NCI-H345 treated with DMSO at 0.1 percent for 48 hours (cell line): ENCODE measurements at regions not wholly inside any gene's neighbourhood (a gene's known extent, or its start where the extent isn't known, plus 50 kb on each side); places are given as distances from the start of the nearest gene placed in this dataset.

ENCODE experiments used
- DNase-seq: peaks from one replicate; lab custom pipeline; 2025; ENCODE audit not compliant: unreplicated experiment; lab: John Stamatoyannopoulos, UW

DNA sequence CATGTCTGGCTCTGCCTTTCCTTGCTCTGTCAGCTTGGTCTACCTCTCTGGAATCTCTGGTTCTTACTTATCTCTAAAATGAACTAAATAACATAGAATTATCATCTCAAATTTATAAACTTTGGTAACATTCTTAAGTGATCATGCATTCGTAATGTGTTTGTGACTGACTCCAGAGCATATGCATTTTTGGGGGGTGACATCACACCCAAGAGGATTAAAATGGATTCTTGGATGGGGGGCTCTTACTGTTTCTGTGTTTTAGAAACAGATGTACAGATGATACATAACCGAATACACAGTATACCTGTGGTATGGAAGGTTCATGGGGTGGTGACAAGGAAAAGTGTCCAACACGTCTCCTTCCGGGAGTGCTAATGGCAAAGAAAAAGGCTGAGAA is 1162.1 kb downstream of the VRK1 start:
- no peak for DNase-seq

DNA sequence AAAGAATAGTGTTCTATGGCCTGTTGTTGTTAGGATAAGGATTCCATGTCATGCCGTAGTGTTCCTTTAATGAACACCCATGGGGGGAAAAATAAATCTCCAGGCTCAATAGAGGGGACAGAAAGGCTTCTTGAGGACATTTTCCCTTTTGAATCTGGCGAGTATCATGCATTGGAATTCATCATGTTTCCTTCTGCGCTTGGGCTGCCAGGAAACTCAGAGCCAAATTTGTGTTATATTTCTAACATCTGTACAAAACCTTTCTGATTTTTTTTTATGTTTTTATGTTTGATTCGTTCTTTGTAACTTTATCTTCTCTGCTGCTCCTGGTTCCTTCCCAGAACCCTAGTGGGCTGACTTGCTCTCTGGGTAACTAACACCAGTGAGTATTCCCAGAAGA is 1163.3 kb downstream of the VRK1 start:
- DNase-seq = no peak

DNA sequence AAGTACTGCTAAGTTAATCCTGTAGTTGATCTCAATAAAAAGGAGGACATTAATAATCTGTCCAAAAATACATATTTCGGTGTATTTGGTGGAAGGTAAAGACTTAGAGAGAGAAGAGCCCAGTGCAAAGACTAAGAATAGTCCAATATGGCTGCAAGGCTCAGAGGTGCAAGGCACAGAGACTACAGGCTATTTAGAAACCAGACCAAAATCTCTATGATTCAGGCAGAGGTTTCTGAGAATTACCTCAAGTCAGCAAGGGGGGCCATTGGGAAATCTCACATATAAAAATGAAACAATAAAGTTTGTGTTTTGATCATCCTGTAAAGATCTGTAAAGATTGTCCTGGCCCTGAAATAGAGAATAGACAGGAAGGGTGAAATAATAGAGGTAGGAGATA is 1173.0 kb downstream of the VRK1 start:
- DNase-seq = no peak

DNA sequence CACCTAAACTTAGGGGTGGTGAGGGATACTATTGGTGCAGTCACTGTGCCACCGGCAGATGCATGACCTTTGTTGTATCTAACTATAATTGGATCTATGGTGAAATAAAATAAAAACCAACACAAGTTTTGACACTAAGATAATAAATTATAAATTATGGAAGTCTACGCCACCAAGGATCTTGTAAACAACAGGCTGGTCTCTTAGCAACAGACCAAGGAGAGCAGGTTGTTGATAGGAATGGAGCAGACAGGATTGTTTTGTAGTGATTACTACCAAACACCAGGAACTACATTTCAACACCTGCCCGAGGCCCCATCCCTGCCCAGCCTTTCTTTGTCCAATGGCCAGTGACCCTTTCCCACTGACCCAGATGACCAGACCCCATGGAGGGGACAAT is 1178.0 kb downstream of the VRK1 start:
- no peak for DNase-seq

DNA sequence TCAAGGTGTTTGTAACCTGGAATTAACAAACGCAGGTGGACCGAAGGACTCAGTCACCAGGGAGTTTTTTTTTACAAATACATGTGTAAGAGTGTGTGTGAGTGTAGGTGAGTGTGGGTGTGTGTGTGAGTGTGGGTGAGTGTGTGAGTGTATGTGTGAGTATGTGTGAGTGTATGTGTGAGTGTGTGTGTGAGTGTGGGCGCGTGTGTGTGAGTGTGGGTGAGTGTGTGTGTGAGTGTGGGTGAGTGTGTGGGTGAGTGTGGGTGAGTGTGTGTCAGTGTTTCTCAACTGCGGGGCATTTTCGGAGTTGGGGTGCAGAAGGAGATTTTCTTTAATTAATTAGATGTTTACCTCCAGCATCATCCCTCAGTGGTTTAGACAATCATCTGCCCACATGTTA is 1178.8 kb downstream of the VRK1 start:
- no peak for DNase-seq

DNA sequence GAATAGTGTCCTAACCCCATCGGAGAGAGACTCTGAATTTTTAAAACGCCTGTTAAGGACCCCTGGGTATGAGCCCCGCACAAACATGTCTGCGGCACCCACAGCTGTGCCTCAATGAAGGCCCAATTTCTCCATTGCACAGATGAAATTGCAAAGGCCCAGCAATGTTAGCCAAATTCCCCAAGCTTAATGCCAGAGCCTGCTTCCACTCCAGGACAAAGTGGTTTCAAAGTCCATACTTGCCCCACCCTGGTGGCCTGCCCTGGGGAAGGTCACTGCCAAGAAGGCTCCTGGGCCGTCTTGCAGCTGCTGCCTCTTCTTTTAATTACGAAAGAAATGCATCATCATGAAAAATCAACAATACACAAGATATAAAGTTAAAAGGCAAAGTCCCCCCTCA is 1179.7 kb downstream of the VRK1 start:
- DNase-seq = no peak

DNA sequence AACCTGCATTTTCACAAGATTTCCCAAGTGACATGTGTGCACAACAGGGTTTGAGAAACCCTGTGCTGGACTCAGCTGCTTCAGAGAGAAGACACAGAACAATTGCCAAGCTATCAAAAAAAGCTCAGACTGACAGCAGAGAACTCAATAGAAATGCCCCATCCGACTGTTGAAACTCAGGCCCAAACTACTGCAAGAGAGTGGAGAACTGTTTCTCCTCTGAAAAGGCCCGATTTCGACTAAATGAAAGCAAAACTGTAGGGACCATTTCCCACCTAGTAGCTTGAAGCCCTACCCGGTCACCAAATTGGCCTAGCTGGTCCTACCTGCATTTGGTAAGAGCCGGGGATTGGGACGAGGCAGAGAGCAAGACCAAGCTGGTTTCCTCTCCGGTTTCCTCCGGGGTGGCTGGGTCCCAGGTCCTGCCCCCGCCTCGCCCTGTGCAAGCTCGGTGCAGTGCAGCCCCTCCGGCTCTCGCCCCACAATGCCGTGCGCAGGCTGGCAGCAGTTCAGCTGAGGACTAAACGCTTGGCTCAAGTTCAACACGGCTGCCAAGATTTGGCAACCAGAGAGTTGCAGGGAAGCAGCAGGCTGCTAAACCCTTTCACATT is 1180.6 kb downstream of the VRK1 start:
- peak; percentile 79 for DNase-seq

DNA sequence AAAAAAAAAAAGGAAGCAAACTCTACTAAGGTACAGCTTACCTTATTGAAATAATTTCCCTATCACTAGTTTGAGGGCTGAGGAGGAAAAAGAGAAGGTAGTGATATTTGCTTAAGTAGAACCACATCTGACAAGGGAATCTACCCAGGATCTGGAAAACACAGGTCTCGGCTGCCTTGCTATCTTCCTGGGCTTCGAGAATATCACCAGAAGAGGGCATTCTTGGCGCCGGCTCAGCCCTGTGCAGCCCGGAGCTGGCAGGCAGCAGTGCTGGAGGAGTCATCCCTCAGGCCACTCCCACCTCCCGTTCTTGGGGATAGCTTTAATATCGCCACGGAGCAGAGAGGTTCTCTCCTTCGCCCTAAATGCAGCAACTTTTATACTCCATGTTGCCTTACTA is 1181.2 kb downstream of the VRK1 start:
- DNase-seq = peak; percentile 79

DNA sequence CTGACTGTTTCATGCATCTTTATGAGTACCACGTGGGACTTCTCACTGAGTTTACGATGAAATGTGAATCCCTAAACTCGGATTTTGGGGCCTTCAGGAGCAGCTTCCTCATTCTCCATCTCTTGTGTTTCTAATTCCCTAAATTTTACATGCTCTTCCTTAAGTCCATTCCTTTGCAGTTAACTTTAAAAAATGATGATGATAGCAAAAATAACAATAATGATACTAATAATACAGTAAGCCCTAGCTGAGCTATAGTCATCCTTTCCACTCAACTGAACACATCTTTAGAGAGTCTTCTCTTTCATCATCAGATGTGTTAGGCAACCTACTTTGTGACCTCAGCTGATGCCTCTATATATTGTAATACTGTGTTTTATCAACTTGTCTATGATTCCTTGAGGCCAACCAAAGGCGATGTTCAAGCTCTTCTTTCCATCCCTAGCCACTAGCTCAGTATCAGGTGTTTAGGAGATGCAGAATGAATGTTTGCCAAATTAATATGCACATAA is 1196.4 kb downstream of the VRK1 start:
- DNase-seq = no peak

DNA sequence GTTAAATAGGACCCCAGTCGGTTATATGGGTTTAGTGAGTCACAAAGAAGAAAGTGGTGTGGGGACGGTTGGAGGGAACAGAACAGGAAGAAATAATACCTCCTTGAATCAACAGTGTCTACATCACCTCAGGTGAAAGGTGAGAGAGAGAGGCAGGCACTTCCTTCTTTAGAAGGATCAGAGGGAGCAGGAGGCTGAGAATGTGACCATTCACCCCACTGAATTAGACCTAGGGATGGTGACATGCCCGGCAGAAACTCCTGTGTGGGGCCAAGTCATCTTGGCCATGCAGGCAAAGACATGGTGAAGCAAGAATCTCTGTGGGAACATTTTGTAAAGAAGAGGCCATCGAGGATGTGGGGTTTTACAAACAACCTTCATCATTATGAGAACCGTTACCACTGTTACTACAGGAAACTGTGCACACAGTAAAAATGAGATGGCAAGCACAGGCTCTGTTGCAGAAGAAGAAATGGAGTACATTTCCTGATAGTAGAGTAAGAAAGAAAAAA is 1196.9 kb downstream of the VRK1 start:
- no peak for DNase-seq

DNA sequence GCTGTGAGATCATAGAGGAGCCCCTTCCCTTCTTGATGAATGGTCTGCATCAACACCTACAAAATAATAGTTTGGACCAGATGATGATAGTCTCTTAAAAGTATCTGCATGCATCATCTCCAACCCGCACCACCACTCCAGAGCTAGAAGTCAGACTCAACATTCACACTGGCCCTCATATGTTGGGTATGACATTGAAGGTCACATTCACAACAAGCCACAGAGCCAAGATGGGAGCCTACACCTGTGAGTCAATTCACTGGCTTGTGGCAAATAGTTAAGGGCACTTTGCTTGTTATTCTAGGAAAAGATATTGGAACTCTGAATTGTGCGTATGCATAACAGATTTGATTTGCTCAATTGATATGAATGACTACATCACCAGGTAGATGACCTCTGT is 1197.9 kb downstream of the VRK1 start:
- DNase-seq = no peak

DNA sequence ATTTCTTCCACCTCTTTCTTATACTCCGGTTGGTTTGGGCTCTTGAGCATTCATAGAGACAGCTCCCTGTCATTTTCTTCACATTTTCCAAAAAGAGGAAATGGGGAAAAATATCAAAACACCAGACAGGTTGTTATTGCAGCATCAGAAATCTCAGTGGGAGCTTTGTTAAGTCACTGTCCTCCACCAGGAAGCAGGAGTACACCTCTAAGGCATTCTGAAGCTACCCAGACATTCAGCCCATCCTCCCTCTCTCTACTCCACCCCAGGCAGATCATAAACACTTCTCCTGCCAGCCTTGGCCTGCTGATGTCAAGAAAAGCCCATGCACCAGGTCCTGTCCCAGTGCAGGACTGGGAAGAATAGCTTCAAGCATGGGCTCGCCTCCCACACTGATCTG is 1198.3 kb downstream of the VRK1 start:
- DNase-seq = no peak

DNA sequence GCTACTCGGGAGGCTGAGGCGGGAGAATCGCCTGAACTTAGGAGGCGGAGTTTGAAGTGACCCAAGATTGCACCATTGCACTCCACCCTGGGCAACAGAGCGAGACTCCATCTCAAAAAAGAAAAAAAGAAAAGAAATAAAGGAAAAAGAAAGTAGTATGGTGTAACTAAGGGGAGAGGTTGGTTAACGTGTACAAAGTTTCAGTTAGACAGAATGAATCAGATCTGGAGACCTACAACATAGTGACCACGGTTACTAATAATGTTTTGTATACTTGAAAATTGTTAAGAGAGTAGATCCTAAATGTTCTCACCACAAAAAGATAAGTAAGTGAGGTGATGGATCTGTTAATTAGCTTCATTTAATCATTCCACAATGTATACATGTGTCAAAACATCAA is 1208.8 kb downstream of the VRK1 start:
- DNase-seq = no peak

DNA sequence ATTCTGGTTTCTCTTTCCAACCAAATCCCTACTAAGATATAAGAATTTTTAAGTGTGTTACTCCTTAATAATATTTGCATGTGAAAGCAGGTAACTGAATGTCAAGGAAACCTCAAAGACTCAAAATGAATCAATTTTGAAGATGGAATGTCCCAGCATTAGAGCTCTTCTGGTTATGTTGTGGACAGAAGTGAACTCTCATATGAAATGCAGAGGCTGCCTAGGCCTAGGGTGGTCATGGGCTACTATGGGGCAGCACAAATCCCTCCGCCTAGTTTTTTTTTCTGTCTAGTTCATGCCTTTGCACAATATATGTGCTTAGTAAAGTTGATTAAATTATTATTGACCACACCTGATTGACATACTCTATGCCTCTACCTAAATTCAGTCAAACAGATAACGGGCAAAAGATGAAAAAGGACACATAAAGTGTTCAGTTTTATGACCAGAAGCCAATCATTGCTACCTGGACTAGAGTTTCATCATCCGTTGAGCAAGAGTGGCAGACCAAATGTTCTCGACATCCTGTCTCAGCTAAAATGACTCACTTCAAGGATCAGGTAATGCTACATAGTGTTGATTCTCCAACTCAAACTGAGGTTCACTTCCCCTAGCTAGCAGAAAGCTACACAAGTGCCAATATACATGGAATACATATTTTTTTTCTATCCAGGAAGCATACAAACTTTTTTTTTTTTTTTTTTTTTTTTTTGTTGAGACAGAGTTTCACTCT is 1211.4 kb downstream of the VRK1 start:
- DNase-seq = no peak

DNA sequence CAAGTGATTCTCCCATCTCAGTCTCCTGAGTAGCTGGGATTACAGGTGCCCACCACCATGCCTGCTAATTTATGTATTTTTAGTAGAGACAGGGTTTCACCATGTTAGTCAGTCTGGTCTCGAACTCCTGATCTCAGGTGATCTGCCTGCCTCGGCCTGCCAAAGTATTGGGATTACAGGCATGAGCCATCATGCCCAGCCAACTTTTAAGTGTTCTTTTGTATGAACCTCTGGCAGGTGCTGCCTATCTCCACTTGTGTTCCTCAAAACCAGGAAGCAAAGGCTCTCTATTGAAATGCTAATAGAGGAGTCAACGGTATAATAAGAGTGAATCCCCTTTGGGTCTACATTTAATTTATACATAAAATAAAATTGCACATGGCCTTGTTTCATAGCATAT is 1212.0 kb downstream of the VRK1 start:
- DNase-seq = peak; percentile 22

DNA sequence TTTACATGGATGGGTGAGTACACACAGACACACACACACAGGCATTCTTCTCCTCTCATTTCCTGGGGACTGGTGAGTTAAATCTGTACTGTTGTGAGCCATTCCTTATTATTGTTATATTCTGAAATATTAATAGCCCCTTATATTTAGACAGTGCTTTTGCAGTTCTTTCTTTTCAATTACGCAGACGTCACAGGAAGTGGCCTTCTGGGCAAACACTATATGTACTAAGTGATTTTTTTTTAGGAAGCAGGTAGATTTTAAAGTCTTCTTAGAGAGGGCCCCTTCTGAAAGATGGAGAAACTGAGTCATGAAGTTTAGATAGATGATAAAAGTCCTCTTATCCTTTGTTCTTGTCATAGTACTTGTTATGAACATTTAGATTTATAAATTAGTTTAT is 1213.6 kb downstream of the VRK1 start:
- DNase-seq = no peak

DNA sequence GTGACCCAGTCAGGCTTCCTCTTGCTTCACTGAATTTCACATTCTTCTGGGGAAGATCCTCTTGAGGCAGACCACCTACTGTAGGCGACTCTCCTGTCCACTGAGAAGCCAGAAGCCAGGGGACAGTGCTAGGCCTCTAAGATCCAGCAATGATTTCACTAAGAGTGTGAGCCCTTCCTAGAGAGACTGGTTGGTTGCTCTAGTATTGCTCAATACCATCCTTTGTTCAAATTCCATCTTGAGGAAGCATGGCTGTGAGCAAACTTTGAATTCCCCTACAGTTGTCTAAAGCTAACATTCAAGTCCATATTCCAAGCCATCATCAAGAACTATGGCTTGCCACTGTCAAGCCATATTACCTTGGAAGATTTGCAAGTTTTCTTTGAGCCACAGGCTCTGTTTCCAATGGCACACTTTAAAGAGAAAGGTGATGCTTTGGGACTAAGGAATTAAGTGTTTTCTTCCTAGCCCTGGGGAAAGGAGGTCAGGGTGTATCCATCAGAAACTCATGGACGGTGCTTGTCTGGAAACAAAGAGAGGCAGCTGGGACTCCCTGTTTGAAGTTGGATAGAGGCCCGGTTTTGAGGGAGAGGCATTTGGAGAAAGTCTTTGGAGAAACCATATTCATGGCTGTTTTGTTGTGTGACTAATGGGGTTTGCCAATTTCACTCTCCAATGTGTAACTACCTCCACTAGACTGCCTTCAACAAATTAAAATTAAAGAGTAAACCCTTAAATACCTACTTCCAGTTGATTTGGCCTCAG is 1217.9 kb downstream of the VRK1 start:
- DNase-seq = no peak

DNA sequence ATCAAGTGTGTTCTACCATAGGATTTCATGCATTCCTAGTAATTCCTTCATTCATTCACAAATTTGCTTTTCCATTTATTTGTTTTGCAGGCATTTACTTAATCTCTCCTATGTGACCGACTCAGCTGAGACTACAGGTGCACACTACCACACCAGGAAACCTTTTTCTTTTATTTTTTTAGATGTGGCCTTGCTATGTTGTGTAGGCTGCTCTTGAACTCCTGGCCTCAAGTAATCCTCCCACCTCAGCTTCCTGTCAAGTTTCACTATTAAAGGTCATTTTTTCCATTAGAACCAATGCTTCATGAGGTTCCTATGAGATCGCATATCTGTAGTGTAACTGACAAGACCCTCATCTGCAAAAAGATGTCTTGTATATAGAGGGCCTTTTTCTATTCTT is 1218.7 kb downstream of the VRK1 start:
- DNase-seq = no peak

DNA sequence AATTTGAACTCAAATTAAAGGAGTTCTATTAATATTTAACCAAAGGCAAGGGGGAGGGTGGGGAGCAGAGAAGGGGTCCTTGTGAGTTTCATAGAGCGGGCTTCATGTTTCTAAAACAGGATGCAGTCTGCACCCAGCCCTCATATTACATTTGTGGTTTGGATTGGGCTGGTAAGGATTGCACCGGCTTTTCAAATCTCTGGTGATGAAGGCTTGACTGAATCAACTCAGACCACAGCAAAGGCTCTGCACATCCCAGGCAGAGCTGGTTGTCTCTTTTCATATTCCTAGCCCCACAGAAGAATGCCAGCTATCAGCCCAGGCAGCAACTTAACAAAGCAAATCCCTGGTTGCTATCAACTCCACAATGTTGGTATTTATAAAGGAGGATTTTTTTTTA is 1221.4 kb downstream of the VRK1 start:
- no peak for DNase-seq

DNA sequence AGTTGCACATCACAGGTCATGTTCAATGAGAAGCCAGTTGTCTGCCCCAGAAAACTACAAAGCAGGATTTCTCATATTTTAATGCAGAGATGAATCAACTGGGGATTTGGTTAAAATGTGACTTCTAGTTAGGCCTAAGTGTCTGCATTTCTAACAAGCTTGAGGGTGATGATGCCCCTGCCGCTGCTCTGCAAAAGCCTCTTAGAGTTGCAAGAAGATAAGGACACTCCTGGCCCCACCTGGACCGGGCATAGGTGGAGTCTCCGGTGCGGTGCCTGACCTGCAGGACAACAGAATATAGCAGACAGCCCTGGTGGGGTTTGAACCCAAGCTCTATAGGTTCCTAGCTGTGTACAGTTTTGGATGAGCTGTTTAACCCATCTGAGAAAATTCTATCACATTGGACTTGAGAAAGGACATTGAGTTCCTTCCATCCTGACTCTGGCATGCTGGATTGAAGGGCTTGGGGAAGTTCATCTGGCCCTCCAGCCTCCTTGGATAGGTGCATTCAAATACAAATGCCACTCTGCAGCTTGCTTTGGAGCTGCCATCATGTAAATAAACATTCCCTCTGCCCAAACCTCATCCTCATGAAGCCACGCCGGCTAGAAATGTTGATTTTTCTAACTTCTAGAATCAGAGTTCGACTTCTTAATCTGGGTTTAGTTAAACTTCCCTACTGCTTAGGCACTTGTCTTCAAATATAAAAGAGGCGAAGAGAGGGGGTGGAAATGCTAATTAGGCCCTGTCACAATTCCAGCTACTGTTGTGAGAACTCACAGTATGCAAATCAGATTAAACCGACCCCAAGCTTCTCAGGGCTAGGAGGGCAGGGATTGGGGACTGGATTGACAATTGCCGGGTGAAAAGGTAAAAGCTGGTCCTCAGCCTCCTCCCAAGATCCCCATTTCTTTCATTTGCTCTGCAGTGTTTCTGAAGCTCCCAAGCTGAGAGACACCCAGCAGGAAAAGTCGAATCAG is 1225.6 kb downstream of the VRK1 start:
- DNase-seq = no peak

DNA sequence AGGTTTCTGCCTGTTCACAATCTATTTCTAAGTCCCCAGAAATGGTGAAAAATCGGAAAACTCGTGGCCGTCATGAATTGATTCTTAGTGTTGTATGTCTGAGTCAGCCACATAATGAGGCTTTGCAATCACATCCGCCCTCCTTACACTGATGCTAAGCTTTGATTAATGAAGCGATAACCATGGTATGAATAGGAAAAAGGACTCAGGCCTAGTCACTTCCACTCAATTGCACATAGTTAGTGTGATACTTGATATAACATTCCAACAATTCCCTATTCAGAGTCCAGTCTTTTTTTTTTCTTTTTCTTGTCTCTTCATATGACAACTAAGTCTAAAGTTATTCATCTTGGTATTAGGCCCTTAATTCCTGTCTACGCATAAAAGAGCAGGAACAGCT is 1231.0 kb downstream of the VRK1 start:
- no peak for DNase-seq
